GM12892 (cell line): ENCODE measurements at regions not wholly inside any gene's neighbourhood (a gene's known extent, or its start where the extent isn't known, plus 50 kb on each side); places are given as distances from the start of the nearest gene placed in this dataset.

Source experiments
- POLR2A ChIP-seq: IDR thresholded peaks from 2 replicates; pipeline ENCODE4 v1.6.1; 2011; ENCODE audit warnings: low read depth, low read length, control low read depth
- POLR2AphosphoS5 ChIP-seq: IDR thresholded peaks from 2 replicates; pipeline ENCODE4 v1.6.1; 2011; ENCODE audit warnings: low read depth, low read length, control low read depth
- TAF1 ChIP-seq: IDR thresholded peaks from 2 replicates; pipeline ENCODE4 v1.6.1; 2011; ENCODE audit warnings: low read depth, mild to moderate bottlenecking, control low read depth, low read length, borderline replicate concordance

GRCh38 chr3:180362081-180362480, 239.9 kb upstream of the TTC14 start:
- TF ChIP-seq POLR2A (no peak), TAF1 (no peak), POLR2AphosphoS5 (no peak)
